H9 (cell line): ENCODE measurements at regions not wholly inside any gene's neighbourhood (a gene's known extent, or its start where the extent isn't known, plus 50 kb on each side); places are given as distances from the start of the nearest gene placed in this dataset.

Source experiments
- DNase-seq: peaks from one replicate; pipeline ENCODE4 v3.0.0-alpha.2; 2017
- H2AFZ ChIP-seq: one replicate; pipeline ENCODE4 v1.6.1; 2013; ENCODE audit warnings: mild to moderate bottlenecking, low read length, control low read depth, moderate library complexity
- H2AK5ac ChIP-seq: 2 replicates; pipeline ENCODE4 v1.6.1; 2013; ENCODE audit warnings: low read length, control low read depth, mixed read lengths; ENCODE audit not compliant: insufficient read length
- H2BK120ac ChIP-seq: one replicate; pipeline ENCODE4 v1.6.1; 2013; ENCODE audit warnings: low read depth, mild to moderate bottlenecking, low read length, control low read depth, inconsistent platforms; ENCODE audit not compliant: poor library complexity, severe bottlenecking
- H2BK12ac ChIP-seq: 2 replicates; pipeline ENCODE4 v1.6.1; 2013; ENCODE audit warnings: low read length, control low read depth, mixed read lengths, low read depth; ENCODE audit not compliant: insufficient read length
- H2BK15ac ChIP-seq: 2 replicates; pipeline ENCODE4 v1.6.1; 2013; ENCODE audit warnings: low read depth, low read length, control low read depth
- H2BK20ac ChIP-seq: one replicate; pipeline ENCODE4 v1.6.1; 2013; ENCODE audit warnings: low read depth, mild to moderate bottlenecking, low read length, control low read depth, inconsistent platforms; ENCODE audit not compliant: poor library complexity, severe bottlenecking
- H2BK5ac ChIP-seq: 2 replicates; pipeline ENCODE4 v1.6.1; 2013; ENCODE audit warnings: low read length, control low read depth, mixed read lengths; ENCODE audit not compliant: insufficient read length
- H3K14ac ChIP-seq: 2 replicates; pipeline ENCODE4 v1.6.1; 2013; ENCODE audit warnings: low read length, control low read depth; ENCODE audit not compliant: insufficient read depth
- H3K18ac ChIP-seq: 2 replicates; pipeline ENCODE4 v1.6.1; 2013; ENCODE audit warnings: low read depth, mild to moderate bottlenecking, mixed read lengths, low read length, control low read depth; ENCODE audit not compliant: insufficient read length
- H3K23ac ChIP-seq: 2 replicates; pipeline ENCODE4 v1.6.1; 2013; ENCODE audit warnings: low read length, control low read depth, mixed read lengths, low read depth; ENCODE audit not compliant: insufficient read length
- H3K23me2 ChIP-seq: 2 replicates; pipeline ENCODE4 v1.6.1; 2013; ENCODE audit warnings: low read depth, mild to moderate bottlenecking, mixed read lengths, low read length, control low read depth; ENCODE audit not compliant: insufficient read length, poor library complexity, severe bottlenecking
- H3K27ac ChIP-seq: 2 replicates; pipeline ENCODE4 v1.5.1; 2013; ENCODE audit warnings: low read length, control low read depth, mixed read lengths, low read depth; ENCODE audit not compliant: insufficient read length
- H3K27me3 ChIP-seq: 2 replicates; pipeline ENCODE4 v1.6.1; 2013; ENCODE audit warnings: low read length, control low read depth, inconsistent platforms; ENCODE audit not compliant: insufficient read depth
- H3K4ac ChIP-seq: 2 replicates; pipeline ENCODE4 v1.6.1; 2013; ENCODE audit warnings: low read depth, mild to moderate bottlenecking, control low read depth, inconsistent platforms, low read length, moderate library complexity
- H3K4me1 ChIP-seq: 2 replicates; pipeline ENCODE4 v1.6.1; 2013; ENCODE audit warnings: low read length, control low read depth, inconsistent platforms; ENCODE audit not compliant: insufficient read depth
- H3K4me2 ChIP-seq: 2 replicates; pipeline ENCODE4 v1.6.1; 2013; ENCODE audit warnings: low read length, control low read depth, mixed read lengths; ENCODE audit not compliant: insufficient read length, insufficient read depth
- H3K56ac ChIP-seq: 2 replicates; pipeline ENCODE4 v1.6.1; 2013; ENCODE audit warnings: low read depth, mild to moderate bottlenecking, mixed read lengths, low read length, control low read depth; ENCODE audit not compliant: insufficient read length
- H3K79me1 ChIP-seq: 2 replicates; pipeline ENCODE4 v1.6.1; 2013; ENCODE audit warnings: low read depth, mild to moderate bottlenecking, moderate library complexity, low read length, control low read depth, inconsistent platforms; ENCODE audit not compliant: insufficient read depth, poor library complexity, severe bottlenecking
- H3K79me2 ChIP-seq: 2 replicates; pipeline ENCODE4 v1.6.1; 2013; ENCODE audit warnings: low read length, control low read depth, inconsistent platforms; ENCODE audit not compliant: insufficient read depth
- H3K9ac ChIP-seq: 2 replicates; pipeline ENCODE4 v1.6.1; 2013; ENCODE audit warnings: low read length, control low read depth, mixed read lengths; ENCODE audit not compliant: insufficient read length; ENCODE audit errors: extremely low read depth
- H3K9me3 ChIP-seq: one replicate; pipeline ENCODE4 v1.6.1; 2013; ENCODE audit warnings: low read depth, low read length, inconsistent platforms; ENCODE audit not compliant: control insufficient read depth
- H3T11ph ChIP-seq: one replicate; pipeline ENCODE4 v1.6.1; 2013; ENCODE audit warnings: mild to moderate bottlenecking, low read length, control low read depth, inconsistent platforms
- H4K20me1 ChIP-seq: one replicate; pipeline ENCODE4 v1.6.1; 2013; ENCODE audit not compliant: control insufficient read depth, insufficient read length, insufficient read depth
- H4K5ac ChIP-seq: 2 replicates; pipeline ENCODE4 v1.6.1; 2013; ENCODE audit warnings: low read depth, mild to moderate bottlenecking, mixed read lengths, low read length, control low read depth; ENCODE audit not compliant: insufficient read length
- H4K8ac ChIP-seq: replicated peaks from 2 replicates; pipeline ENCODE4 v1.6.1; 2013; ENCODE audit warnings: low read length, control low read depth, mixed read lengths, low read depth; ENCODE audit not compliant: insufficient read length
- H4K91ac ChIP-seq: 2 replicates; pipeline ENCODE4 v1.6.1; 2013; ENCODE audit warnings: low read depth, mild to moderate bottlenecking, moderate library complexity, mixed read lengths, low read length, control low read depth; ENCODE audit not compliant: insufficient read length
- H3K27ac Mint-ChIP-seq, 3 experiments: 2 replicates in 2 of 3; 3 replicates in 1 of 3; pipeline ENCODE4 v1.8.0; 2020 to 2021; ENCODE audit warnings: mixed read lengths in 3 of 3, mild to moderate bottlenecking in 1 of 3, moderate library complexity in 1 of 3
- H3K27me3 Mint-ChIP-seq: 2 replicates; pipeline ENCODE4 v1.8.0; 2021; ENCODE audit warnings: low read depth, mild to moderate bottlenecking, moderate library complexity, mixed read lengths
- H3K36me3 Mint-ChIP-seq, 3 experiments: 2 replicates in 2 of 3; 3 replicates in 1 of 3; pipeline ENCODE4 v1.8.0; 2020 to 2021; ENCODE audit warnings: low read depth in 3 of 3, mixed read lengths in 3 of 3; ENCODE audit not compliant: insufficient read depth in 1 of 3
- H3K4me1 Mint-ChIP-seq, 2 experiments: 2 replicates each; pipeline ENCODE4 v1.8.0; 2020; ENCODE audit warnings: mixed read lengths in 2 of 2
- H3K4me3 Mint-ChIP-seq, 2 experiments: 2 replicates in 1 of 2; 3 replicates in 1 of 2; pipeline ENCODE4 v1.8.0; 2020 to 2021; ENCODE audit warnings: mild to moderate bottlenecking in 2 of 2, mixed read lengths in 2 of 2, moderate library complexity in 1 of 2
- H3K9me3 Mint-ChIP-seq, 2 experiments: 2 replicates in 1 of 2; 3 replicates in 1 of 2; pipeline ENCODE4 v1.8.0; 2020; ENCODE audit warnings: mild to moderate bottlenecking in 2 of 2, mixed read lengths in 2 of 2, moderate library complexity in 1 of 2
- WGBS: extraction: QIAGEN DNeasy Blood & Tissue Kit; methylation state at CpG from one replicate; pipeline ENCODE4 v1.1.7; 2013; ENCODE audit warnings: missing lambda C conversion rate, low lambda C conversion rate, mixed read lengths; ENCODE audit not compliant: insufficient read length; ENCODE audit errors: extremely low coverage; 5-methylcytosine and 5-hydroxymethylcytosine counted together
- TF ChIP-seq, protein P1 (sequence below): fragments of 200-600 bp; sonication (generic); conservative IDR thresholded peaks from 3 replicates; pipeline ENCODE4 v1.8.0; 2021; ENCODE audit warnings: antibody characterized with exemption, mild to moderate bottlenecking

DNA sequence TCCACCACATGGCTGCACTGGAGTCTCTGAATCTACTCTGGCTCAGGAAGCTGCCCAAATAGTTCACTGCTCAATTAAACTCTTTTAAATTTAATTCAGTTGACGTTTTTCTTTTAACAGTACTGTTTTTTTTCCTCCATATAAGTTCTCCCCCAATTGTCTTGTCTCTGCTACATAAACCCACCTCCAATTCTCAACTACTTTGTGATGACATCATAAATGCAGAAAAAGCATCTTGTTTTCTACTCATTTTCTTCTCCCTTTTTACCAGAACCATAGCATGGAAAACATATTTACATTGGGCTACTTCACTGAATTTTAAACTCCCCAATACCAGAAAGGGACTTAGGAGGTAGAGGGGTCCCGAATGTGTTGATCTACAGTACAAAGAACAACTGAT is 270.4 kb downstream of the GPD2 start:
- no CpG with 5 or more reads among the region's 2 CpGs for WGBS
- Histone ChIP-seq H3K9ac (no peak overlapping the region), H4K20me1 (no peaks in the 10 kb centered on the region), H3K23ac (no peak overlapping the region), H3K18ac (no peak overlapping the region), H4K91ac (no peak overlapping the region), H3K4ac (no peak overlapping the region), H3K79me1 (no peaks in the 10 kb centered on the region), H4K8ac (no peak overlapping the region), H3K4me2 (no peak overlapping the region), H3K27me3 (no peaks in the 10 kb centered on the region), H2AFZ (no peak overlapping the region), H2AK5ac (no peak overlapping the region), H4K5ac (no peak overlapping the region), H3K79me2 (no peaks in the 10 kb centered on the region), H3K4me1 (peaks cover 2% of the 10 kb centered on the region; the same call in 1 of the 2 replicates), H3T11ph (no peak overlapping the region), H3K27ac (no peak overlapping the region), H2BK120ac (no peak overlapping the region), H2BK12ac (no peak overlapping the region), H2BK5ac (no peak overlapping the region), H3K14ac (no peak overlapping the region), H2BK20ac (no peak overlapping the region), H3K9me3 (no peaks in the 10 kb centered on the region), H3K56ac (no peak overlapping the region), H3K23me2 (no peaks in the 10 kb centered on the region), H2BK15ac (no peak overlapping the region)
- Mint-ChIP-seq H3K27me3 (no peaks in the 10 kb centered on the region), H3K36me3 (peaks cover 0 to 4% (median 0%) of the 10 kb centered on the region in 3 experiments; a peak in 1 of 7 replicates), H3K4me3 (no peak overlapping the region), H3K27ac (no peak overlapping the region; a peak in 1 of 7 replicates), H3K9me3 (peaks cover 0 to 4% of the 10 kb centered on the region in 2 experiments; a peak in 1 of 5 replicates), H3K4me1 (peaks cover 23% of the 10 kb centered on the region in 2 experiments)
- DNase-seq = no peak
- TF ChIP-seq, protein P1, sequence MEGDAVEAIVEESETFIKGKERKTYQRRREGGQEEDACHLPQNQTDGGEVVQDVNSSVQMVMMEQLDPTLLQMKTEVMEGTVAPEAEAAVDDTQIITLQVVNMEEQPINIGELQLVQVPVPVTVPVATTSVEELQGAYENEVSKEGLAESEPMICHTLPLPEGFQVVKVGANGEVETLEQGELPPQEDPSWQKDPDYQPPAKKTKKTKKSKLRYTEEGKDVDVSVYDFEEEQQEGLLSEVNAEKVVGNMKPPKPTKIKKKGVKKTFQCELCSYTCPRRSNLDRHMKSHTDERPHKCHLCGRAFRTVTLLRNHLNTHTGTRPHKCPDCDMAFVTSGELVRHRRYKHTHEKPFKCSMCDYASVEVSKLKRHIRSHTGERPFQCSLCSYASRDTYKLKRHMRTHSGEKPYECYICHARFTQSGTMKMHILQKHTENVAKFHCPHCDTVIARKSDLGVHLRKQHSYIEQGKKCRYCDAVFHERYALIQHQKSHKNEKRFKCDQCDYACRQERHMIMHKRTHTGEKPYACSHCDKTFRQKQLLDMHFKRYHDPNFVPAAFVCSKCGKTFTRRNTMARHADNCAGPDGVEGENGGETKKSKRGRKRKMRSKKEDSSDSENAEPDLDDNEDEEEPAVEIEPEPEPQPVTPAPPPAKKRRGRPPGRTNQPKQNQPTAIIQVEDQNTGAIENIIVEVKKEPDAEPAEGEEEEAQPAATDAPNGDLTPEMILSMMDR = no peak
